ENCODE measurements at regions not wholly inside any gene's neighbourhood (a gene's known extent, or its start where the extent isn't known, plus 50 kb on each side); places are given as distances from the start of the nearest gene placed in this dataset.

DNA sequence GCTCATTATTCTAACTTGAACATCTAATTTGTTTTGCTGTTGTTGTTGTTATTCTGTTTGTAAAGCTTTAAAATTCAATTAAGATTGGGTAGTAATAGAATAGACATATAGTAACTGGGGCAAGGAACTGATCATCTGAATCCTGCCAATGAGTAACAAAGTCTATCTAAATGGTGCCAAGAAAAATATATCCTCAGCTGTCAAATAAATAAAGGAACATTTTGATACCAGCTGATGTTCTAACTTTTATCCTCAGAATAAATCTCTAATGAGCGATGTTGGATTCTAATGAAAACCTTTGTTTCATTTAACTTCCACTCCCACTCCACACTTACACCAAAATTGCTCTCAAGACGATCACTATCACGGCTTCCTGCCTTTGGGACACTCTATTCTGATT, 210.9 kb downstream of the TINAG start:
- TF ChIP-seq, protein P1, sequence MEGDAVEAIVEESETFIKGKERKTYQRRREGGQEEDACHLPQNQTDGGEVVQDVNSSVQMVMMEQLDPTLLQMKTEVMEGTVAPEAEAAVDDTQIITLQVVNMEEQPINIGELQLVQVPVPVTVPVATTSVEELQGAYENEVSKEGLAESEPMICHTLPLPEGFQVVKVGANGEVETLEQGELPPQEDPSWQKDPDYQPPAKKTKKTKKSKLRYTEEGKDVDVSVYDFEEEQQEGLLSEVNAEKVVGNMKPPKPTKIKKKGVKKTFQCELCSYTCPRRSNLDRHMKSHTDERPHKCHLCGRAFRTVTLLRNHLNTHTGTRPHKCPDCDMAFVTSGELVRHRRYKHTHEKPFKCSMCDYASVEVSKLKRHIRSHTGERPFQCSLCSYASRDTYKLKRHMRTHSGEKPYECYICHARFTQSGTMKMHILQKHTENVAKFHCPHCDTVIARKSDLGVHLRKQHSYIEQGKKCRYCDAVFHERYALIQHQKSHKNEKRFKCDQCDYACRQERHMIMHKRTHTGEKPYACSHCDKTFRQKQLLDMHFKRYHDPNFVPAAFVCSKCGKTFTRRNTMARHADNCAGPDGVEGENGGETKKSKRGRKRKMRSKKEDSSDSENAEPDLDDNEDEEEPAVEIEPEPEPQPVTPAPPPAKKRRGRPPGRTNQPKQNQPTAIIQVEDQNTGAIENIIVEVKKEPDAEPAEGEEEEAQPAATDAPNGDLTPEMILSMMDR (IDR thresholded peaks at IDR 0.05): no peak
- TF ChIP-seq POLR2A (IDR thresholded peaks at IDR 0.05) (no peak), POLR2AphosphoS5 (IDR thresholded peaks at IDR 0.05) (no peak)

All from upper lobe of left lung (tissue), 4 donors.